HG03575 (cell line): ENCODE measurements at regions not wholly inside any gene's neighbourhood (a gene's known extent, or its start where the extent isn't known, plus 50 kb on each side); places are given as distances from the start of the nearest gene placed in this dataset.

ENCODE experiments used
- ATAC-seq: cut with Tn5 transposase; IDR thresholded peaks from one replicate; pipeline ENCODE4 v1.9.1; 2021; ENCODE audit not compliant: unreplicated experiment, insufficient number of reproducible peaks, low FRiP score; ENCODE audit errors: extremely low read depth

DNA sequence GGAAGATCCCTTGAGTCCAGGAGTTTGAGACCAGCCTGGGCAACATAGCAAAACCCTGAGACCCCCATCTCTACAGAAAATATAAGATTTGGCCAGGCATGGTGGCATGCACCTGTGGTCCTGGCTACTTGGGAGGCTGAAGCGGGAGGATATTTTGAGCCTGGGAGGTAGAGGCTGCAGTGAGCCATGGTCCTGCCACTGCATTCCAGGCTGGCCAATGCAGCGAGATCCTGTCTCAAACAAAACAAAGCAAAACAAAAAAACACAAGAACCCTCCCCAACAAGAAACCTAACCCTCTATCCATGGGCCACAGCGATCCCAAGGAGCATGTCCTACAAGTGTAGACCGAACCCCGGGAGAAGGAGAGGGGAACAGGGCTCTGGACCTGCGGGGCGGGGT lies 133.3 kb downstream of the MGAT5B start:
- ATAC-seq = no peak

DNA sequence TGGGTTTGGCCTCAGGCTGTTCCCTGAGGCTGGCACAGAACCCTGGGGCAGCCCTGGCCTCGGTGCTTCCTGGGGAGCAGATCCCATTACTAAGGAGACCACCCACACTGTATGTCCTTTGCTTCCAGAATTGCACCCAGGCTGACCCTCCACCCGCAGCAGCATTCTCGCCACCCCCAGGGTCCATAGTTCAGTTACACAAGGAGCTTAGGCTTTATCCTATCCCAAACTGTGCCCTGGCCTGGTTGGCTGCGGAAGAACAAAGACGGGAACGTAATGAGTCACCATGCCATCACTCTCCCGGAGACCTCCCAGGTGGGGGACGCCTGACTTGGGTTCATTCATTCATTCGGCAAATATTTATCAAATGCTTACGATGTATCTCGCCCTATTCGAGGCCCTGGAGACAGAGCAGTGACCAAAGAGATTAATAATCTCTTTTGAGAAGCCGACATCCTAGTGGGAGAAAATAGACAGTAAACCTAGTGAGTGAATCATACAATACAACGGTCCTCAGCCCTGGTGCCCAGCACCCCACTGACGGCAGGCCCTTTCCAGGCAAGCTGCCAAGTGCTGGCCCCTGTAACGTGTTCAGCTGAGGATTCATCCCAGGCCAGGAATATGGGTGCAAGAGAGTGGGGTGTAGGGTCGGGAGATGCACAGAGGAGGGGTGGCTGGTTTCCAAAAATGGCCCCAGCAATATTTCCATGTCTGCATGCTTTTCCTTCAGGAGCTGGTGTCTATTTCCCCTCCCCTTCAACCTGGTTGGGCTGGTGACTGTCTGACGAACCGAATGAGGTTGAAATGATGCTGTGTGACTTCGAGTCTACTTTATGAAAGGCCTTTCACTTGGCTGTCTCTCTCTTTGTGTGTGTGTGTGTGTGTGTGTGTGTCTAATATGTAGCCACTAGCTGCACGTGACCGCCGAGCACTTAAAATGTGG lies 134.2 kb downstream of the MGAT5B start:
- no peak for ATAC-seq

DNA sequence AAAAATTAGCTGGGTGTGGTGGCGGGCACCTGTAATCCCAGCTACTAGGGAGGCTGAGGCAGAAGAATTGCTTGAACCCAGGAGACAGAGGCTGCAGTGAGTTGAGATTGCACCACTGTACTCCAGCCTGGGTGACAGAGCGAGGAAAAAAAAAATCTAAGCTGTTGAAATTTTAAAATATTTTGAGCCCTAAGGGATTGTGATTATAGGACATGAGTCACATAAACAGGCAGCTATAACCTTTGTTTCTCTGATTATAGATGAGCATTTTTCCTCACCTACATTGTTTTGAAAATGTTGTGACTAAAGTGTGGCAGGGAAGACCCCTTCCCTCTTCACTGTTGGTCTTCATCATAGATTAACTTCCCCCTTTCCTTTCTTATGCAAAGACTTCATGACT lies 135.5 kb downstream of the MGAT5B start:
- ATAC-seq = no peak

DNA sequence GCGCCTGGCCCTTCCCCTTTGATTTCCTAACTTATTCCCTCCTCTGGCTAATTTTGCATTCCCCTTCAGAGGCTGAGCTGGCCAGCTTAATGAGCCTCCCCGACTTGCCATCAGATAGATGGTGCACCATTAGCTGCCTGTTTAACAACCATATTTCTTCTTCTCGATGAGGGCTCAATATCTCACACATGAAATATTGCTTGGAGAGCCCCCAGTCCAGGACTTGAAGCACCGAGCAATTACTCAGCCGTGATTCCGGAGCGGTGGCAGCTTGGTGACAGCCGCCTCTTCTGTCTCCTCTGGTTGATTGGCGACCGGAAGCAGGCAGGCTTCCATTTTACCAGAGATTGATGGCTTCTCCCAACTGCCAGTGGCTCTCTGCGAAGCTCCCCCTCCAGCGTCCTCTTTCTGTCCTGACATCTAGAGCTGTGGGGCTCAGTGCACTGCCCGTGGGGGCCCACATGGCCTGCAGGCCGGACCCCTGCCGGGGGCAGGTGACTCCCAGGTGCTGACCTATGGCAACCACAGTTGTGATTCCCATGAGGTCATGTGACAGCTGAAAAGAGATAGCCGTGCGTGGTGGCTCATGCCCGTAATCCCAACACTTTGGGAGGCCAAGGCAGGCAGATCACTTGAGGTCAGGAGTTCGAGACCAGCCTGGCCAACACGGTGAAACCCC lies 133.7 kb upstream of the SEC14L1 start:
- no peak for ATAC-seq

DNA sequence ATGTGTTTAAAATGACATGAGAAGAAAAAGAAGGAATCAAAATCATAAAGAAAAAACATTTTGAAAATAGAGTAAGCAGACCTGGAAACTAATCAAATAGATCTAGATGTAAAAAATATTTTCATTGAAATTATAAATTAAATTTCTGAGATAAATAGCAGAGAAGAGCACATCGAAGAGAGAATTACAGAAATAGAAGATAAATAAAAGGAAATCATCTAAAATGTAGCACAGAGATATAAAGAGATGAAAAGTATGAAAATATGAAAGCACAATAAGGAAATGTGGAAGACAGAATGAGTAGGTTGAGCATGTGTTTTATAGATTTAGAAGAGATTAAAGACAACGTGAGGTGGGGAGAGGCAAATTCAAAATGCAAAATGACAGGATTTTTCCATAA lies 130.9 kb upstream of the SEC14L1 start:
- ATAC-seq = no peak

DNA sequence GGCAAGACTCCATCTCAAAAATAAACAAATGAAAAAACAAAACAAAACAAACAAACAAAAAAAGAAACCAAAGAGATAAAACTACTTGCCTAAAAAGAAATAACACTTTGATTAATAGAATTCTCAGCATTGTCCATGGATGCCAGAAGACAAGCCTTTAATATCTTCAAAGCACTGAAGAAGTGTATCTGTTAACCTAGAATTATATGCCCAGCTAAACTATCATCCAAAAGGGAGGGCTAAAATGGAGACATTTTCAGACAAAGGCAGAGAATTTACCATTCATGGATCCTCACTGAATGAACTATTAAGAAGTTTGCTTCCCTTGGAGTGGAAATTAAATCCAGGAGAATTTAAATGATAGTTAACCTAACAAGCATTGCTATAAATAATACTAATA lies 130.1 kb upstream of the SEC14L1 start:
- no peak for ATAC-seq

DNA sequence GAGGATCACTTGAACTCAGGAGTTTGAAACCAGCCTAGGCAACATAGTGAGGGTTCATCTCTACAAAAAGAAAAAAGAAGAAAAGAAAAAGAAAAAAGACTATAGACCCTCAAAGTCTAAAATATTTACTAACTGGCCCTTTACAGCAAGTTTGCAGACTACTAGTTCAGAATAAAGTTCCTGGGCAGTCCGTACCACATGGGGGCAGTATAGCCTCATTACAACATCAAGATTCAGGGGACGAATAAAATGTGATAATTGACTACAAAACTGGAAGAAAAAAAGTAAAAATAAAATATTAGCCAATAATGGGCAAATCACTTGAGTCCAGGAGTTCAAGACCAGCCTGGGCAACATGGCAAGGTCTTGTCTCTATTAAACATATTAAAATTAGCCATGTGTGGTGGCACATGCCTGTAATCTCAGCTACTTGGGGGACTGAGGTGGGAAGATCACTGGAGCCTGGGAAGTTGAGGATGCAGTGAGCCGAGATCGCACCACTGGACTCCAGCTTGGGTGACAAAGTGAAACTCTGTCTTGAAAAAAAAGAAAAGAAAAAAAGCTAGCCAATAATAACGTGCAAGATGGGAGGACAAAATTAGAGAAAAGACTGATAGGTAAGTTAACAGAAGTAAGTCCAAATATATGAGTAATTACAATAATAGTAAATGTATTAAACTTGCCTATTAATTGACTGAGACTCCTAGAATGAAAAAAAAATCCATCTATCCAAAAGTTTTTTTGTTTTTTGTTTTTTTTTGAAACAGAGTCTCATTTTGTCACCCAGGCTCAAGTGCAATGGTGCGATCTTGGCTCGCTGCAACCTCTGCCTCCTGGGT lies 129.4 kb upstream of the SEC14L1 start:
- ATAC-seq = no peak

DNA sequence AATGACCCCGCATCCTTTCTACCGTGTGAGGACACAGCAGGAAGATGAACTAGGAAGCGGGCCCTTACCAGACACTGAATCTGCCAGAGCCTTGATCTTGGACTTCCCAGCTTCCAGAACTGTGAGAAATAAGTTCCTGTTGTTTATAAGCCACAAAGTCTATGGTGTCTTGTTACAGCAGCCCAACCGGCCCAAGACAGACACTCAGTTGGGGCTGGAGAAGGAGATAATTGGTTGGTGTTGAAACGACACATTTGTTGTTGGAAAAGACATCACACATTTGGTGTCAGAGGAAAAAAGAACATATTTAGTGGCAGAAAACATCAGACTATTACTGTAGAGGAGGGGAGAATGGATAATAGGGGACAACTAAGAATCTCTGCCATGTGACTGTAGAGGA lies 122.3 kb upstream of the SEC14L1 start:
- no peak for ATAC-seq

DNA sequence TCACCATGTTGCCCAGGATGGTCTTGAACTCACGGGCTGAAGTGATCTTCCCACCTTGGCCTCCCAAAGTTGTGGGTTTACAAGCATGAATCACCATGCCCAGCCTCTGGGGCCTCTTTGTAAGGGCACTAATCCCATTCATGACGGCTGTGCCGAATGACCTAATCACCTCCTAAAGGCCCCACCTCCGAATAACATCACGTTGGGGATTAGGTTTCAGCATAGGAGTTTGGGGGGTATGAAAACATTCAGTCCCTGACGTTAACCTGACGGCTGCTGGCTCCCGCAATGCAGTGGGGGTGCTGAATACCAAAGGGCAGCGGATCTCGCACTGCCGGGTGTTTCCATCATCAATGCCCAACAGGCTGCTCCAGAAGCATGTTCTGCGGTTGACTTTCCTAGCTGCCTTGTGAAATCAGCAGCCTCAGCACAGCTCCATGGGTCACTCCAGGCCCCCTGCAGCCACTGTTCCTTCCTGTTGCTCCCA lies 120.8 kb upstream of the SEC14L1 start:
- no peak for ATAC-seq

DNA sequence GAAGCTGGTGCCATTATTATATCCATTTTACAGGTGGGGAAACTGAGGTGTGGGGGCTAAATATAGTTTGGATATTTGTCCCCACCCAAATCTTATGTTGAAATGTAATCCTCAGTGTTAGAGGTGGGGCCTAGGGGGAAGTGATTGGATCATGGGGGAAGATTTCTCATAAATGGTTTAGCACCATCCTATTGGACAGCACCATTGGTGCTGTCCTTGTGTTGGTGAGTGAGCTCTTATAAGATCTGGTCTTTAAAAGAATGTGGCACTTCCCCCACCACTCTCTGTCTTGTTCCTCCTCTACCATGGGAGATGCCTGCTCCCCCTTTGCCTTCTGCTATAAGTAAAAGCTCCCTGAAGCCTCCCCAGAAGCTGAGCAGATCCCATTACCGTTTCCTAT lies 119.8 kb upstream of the SEC14L1 start:
- no peak for ATAC-seq

DNA sequence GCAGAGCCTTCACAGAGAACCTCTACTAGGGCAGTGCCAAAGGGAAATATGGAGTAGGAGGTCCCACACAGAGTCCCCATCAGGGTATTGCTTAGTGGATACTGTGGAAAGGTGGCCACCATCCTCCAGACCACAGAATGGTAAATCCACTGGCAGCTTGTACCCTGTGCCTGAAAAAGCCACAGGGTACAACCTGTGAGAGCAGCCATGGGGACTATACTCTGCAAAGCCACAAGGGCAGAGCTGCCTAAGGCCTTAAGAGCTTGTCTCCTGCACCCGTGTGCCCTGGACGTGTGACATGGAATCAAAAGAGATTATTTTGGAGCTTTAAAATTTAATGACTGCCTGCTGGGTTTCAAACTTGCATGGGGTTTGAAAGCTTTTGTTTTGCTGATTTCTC lies 118.0 kb upstream of the SEC14L1 start:
- ATAC-seq = no peak

DNA sequence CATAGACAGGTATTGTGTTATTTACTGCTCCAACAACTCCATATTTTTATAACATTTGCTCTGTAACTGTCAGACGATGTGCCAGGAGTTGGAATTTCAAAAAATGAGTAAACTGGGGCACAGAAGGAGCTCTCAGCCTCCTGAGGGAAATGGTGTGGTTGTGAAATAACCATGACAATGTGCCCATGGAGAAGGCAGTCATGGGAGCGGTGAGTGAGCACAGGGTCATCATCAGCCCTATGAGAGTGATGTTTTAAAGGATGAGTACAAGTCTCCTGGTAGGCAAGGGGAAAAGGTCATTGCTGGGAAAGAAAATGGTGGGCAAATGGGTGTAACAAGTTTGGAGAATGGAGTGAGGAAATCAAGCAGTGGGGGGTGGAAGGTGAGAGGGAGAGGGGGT lies 115.0 kb upstream of the SEC14L1 start:
- ATAC-seq = no peak

DNA sequence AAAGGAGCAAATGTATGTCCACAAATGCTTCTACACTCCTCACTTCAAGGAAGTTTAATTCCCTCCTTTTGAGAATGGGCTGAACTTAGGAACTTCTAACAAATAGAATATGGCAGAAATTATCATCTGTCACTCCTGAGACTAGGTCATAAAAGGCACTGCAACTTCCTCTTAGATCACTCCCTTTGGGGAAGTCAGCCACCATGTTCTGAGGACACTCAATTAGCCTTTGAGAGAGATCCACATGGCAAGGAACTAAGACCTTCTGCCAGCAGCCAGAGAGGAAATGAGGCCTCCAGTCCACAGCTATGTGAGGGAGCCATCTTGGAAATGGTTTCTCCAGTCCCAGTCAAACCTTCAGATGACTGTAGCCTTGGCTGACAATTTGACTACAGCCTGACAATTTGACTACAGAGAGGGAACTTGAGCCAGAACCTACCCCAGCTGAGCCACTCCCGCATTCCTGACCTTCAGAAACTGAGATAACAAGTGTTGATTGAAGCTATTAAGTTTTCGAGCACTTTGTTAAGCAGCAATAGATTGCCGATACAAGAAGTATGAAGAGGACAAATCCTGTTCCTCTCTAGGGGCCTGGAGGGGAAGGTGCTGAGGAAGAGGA lies 113.4 kb upstream of the SEC14L1 start:
- no peak for ATAC-seq

DNA sequence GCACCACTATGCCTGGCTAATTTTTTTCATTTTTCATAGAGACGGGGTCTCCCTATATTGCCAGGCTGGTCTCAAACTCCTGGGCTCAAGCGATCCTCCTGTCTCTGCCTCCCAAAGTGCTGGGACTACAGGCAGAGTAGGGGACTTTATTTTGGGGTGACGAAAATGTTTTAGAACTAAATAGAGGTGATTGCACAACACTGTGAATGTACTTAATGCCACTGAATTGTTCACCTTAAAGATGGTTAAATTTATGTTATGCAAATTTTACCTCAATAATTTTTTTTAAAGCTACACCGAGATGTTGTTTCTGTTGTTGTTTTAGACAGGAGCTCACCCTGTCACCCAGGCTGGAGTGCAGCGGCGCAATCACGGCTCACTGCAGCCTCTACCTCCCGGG lies 111.9 kb upstream of the SEC14L1 start:
- no peak for ATAC-seq

DNA sequence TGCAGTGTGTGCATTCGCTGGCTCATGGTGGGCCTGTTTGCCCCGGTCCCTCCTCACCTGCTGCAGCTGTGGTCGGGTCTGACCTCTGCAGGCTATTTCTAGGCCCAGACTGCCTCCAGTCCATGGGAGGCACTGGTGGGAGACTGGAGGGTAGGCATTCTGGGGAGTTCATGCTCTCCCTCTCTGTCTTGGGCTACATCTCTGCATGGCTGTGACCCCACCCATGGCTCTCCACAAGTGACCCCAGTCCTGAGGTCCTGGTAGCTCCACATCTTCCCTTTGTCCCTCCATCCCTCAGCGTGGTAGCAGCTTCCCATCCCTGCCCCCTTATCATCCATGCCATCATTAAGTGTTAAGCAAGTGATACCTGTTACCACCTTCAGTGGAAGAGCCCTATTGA lies 107.8 kb upstream of the SEC14L1 start:
- no peak for ATAC-seq

DNA sequence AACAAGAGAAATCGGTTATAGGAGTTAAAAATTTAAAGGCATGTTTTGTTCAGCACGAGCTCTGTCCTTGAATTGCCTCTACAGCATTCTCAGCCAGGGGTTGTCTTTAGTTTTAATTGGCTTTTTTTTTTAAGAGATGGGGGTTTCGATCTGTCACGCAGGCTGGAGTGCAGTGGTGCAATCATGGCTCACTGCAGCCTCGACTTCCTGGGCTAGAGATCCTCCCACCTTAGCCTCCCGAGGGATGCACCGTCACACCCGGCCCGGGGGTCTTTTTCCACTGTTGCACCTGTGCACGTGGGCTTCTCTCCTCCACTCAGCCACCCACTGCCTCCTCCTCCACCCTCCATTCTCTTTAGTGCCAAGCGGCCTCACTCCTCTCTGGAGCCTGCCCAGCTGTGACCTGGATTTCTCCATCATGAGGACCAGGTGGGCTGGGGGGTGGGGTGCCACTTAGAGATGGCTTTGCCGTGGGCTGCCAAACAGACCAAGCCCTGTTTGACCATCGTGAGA lies 106.8 kb upstream of the SEC14L1 start:
- ATAC-seq = no peak

DNA sequence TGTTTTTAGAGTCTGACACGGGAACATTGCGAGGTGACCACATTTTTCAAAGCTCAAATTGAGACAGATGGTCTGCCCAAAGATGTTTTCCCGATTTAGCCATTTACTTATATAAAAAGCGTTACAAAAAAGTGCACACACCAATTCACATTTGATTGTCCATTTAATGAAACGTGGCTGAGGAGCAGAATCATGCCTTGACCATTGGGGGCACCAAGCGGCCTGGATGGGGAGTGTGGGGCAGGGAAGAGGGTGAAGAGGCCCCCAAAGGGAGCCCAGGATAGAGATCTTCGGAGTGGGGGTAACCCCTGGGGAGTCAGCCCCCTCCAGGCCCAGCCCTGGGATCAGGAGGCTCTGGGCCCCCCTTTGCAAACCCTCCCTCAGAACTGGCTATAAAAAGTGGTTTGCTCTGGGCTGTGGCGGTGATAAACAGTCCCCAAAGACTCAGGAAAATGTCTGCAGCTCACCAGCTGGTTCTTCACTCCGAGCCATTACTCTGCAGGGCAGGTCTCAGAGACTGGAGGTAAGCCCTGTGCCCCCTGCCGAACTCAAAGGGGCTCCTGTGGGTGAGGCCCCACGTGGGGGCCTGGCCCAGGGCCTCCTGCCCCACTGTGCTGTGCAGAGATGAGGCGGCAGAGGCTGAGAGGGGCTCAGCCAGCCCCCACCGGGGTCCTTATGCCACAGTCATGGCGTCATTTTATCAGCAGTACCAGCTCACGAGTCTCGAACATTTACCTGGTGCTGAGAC lies 105.9 kb upstream of the SEC14L1 start:
- no peak for ATAC-seq

DNA sequence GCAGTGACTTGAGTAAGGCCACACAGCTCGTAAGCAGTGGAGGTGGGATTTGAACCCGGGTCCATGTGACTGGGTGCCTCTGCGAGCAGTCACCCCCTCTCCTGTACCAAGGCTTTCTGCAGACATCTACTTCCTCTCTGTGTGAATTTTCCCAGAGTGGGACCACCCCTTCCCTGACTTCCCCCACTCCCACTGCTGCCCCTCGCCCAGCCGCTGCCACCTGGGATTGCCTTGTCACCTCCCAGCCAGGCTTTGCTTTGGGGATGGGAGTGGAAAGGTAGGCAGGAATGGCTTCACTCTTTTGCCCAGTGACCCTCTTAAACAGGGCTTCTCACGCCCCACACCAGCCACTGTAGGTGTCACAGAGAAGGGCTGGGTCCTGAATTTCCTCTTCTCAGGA lies 105.2 kb upstream of the SEC14L1 start:
- no peak for ATAC-seq
